HG03521 (cell line): ENCODE measurements at regions not wholly inside any gene's neighbourhood (a gene's known extent, or its start where the extent isn't known, plus 50 kb on each side); places are given as distances from the start of the nearest gene placed in this dataset.

Source experiments
- ATAC-seq: cut with Tn5 transposase; IDR thresholded peaks from one replicate; pipeline ENCODE4 v1.9.1; 2021; ENCODE audit warnings: mild to moderate bottlenecking, moderate library complexity; ENCODE audit not compliant: unreplicated experiment

GRCh38 chr15:47824147-47824546 is 106.8 kb downstream of the SEMA6D start:
- no peak for ATAC-seq

GRCh38 chr15:47829667-47830066 is 112.4 kb downstream of the SEMA6D start:
- no peak for ATAC-seq

- ATAC-seq: no peak
Measured at GRCh38 chr15:47834093-47834492, 116.8 kb downstream of the SEMA6D start.

GRCh38 chr15:47839233-47839825 is 122.0 kb downstream of the SEMA6D start:
- ATAC-seq: no peak

- ATAC-seq: no peak
Measured at GRCh38 chr15:47843124-47843663, 125.9 kb downstream of the SEMA6D start.

- no peak for ATAC-seq
Measured at GRCh38 chr15:47844437-47844836, 127.1 kb downstream of the SEMA6D start.

GRCh38 chr15:47846128-47846868 is 129.0 kb downstream of the SEMA6D start:
- ATAC-seq: no peak

- ATAC-seq: no peak
Measured at GRCh38 chr15:47846876-47847275, 129.6 kb downstream of the SEMA6D start.

- no peak for ATAC-seq
Measured at GRCh38 chr15:47856071-47856470, 138.8 kb downstream of the SEMA6D start.

GRCh38 chr15:47857014-47857775 is 139.9 kb downstream of the SEMA6D start:
- ATAC-seq: no peak

- ATAC-seq: no peak
Measured at GRCh38 chr15:47857776-47858167, 140.5 kb downstream of the SEMA6D start.

GRCh38 chr15:47861111-47861903 is 144.0 kb downstream of the SEMA6D start:
- no peak for ATAC-seq

GRCh38 chr15:47862402-47862801 is 145.1 kb downstream of the SEMA6D start:
- ATAC-seq: no peak

GRCh38 chr15:47866446-47866845 is 149.1 kb downstream of the SEMA6D start:
- no peak for ATAC-seq

- ATAC-seq: no peak
Measured at GRCh38 chr15:47870300-47870955, 153.1 kb downstream of the SEMA6D start.

GRCh38 chr15:47870956-47871625 is 153.8 kb downstream of the SEMA6D start:
- ATAC-seq: no peak

GRCh38 chr15:47872208-47872607 is 154.9 kb downstream of the SEMA6D start:
- no peak for ATAC-seq

GRCh38 chr15:47872869-47873432 is 155.6 kb downstream of the SEMA6D start:
- no peak for ATAC-seq

GRCh38 chr15:47876986-47877385 is 159.7 kb downstream of the SEMA6D start:
- ATAC-seq: no peak
